ENCODE measurements at regions not wholly inside any gene's neighbourhood (a gene's known extent, or its start where the extent isn't known, plus 50 kb on each side); places are given as distances from the start of the nearest gene placed in this dataset.

DNA sequence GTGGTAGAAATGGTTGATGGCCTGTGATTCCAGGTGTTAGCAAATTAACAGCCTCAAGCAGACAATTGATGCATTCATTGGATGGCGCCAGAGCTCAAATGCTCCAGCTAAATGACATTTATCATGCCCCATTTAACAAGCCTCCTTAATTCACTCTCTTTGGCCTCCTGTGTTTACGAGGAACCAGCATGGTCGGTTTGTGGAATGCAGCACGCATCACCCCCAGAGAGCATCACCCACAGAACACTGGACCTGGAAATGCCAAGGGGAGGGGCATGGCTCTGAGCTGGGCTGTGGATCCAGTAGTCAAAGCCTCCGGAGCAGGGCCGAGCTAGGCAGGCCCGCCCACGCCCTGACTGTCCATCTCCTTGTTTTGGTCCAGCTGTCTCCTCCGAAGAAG, 434.0 kb downstream of the GADD45G start:
- no peaks in the 10 kb centered on the region for H4K20me1 ChIP-seq (replicated peaks; ENCODE audit: insufficient read depth)
- no peaks in the 10 kb centered on the region for H3K9me3 Mint-ChIP-seq
- no peak overlapping the region for H3K4me2 ChIP-seq
- no peaks in the 10 kb centered on the region for H3F3A ChIP-seq (replicated peaks; ENCODE audit: low read depth)
- H3K79me2 ChIP-seq (replicated peaks; ENCODE audit: insufficient read depth) = no peaks in the 10 kb centered on the region
- no peaks in the 10 kb centered on the region for H3K27me3 ChIP-seq (ENCODE audit: insufficient read depth)
- H2AFZ ChIP-seq = no peak overlapping the region
- H3K4me1 Mint-ChIP-seq = peaks cover 12% of the 10 kb centered on the region
- no peaks in the 10 kb centered on the region for H3K36me3 ChIP-seq (ENCODE audit: insufficient read depth)
- H3K36me3 Mint-ChIP-seq (ENCODE audit: low read depth) = no peaks in the 10 kb centered on the region
- ATAC-seq (peak; percentile 38; the same call in 2 of the 3 replicates), DNase-seq (ENCODE audit: low spot score) (peak; percentile 4)
- no peak overlapping the region for H3K27ac ChIP-seq (ENCODE audit: low read depth)
- TF ChIP-seq POLR2AphosphoS5 (IDR thresholded peaks at IDR 0.05; ENCODE audit: low read depth) (no peak), CREB1 (CRISPR knock-in tag; IDR thresholded peaks at IDR 0.05; ENCODE audit: low read depth) (no peak), EZH2 (IDR thresholded peaks at IDR 0.05; ENCODE audit: low read depth, unreplicated experiment) (no peak), JUNB (IDR thresholded peaks at IDR 0.05; ENCODE audit: unreplicated experiment) (no peak), NANOG (IDR thresholded peaks at IDR 0.05; ENCODE audit: borderline replicate concordance) (no peak), EZH2phosphoT487 (IDR thresholded peaks at IDR 0.05; ENCODE audit: unreplicated experiment) (no peak), ZNF114 (CRISPR knock-in tag; IDR thresholded peaks at IDR 0.05) (no peak), STAT1 (IDR thresholded peaks at IDR 0.05; ENCODE audit: unreplicated experiment) (no peak), ZNF331 (CRISPR knock-in tag; IDR thresholded peaks at IDR 0.05; ENCODE audit: low read depth) (no peak)
- TF ChIP-seq, protein P1, sequence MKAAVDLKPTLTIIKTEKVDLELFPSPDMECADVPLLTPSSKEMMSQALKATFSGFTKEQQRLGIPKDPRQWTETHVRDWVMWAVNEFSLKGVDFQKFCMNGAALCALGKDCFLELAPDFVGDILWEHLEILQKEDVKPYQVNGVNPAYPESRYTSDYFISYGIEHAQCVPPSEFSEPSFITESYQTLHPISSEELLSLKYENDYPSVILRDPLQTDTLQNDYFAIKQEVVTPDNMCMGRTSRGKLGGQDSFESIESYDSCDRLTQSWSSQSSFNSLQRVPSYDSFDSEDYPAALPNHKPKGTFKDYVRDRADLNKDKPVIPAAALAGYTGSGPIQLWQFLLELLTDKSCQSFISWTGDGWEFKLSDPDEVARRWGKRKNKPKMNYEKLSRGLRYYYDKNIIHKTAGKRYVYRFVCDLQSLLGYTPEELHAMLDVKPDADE (IDR thresholded peaks at IDR 0.05) = no peak
- TF ChIP-seq, protein P2, sequence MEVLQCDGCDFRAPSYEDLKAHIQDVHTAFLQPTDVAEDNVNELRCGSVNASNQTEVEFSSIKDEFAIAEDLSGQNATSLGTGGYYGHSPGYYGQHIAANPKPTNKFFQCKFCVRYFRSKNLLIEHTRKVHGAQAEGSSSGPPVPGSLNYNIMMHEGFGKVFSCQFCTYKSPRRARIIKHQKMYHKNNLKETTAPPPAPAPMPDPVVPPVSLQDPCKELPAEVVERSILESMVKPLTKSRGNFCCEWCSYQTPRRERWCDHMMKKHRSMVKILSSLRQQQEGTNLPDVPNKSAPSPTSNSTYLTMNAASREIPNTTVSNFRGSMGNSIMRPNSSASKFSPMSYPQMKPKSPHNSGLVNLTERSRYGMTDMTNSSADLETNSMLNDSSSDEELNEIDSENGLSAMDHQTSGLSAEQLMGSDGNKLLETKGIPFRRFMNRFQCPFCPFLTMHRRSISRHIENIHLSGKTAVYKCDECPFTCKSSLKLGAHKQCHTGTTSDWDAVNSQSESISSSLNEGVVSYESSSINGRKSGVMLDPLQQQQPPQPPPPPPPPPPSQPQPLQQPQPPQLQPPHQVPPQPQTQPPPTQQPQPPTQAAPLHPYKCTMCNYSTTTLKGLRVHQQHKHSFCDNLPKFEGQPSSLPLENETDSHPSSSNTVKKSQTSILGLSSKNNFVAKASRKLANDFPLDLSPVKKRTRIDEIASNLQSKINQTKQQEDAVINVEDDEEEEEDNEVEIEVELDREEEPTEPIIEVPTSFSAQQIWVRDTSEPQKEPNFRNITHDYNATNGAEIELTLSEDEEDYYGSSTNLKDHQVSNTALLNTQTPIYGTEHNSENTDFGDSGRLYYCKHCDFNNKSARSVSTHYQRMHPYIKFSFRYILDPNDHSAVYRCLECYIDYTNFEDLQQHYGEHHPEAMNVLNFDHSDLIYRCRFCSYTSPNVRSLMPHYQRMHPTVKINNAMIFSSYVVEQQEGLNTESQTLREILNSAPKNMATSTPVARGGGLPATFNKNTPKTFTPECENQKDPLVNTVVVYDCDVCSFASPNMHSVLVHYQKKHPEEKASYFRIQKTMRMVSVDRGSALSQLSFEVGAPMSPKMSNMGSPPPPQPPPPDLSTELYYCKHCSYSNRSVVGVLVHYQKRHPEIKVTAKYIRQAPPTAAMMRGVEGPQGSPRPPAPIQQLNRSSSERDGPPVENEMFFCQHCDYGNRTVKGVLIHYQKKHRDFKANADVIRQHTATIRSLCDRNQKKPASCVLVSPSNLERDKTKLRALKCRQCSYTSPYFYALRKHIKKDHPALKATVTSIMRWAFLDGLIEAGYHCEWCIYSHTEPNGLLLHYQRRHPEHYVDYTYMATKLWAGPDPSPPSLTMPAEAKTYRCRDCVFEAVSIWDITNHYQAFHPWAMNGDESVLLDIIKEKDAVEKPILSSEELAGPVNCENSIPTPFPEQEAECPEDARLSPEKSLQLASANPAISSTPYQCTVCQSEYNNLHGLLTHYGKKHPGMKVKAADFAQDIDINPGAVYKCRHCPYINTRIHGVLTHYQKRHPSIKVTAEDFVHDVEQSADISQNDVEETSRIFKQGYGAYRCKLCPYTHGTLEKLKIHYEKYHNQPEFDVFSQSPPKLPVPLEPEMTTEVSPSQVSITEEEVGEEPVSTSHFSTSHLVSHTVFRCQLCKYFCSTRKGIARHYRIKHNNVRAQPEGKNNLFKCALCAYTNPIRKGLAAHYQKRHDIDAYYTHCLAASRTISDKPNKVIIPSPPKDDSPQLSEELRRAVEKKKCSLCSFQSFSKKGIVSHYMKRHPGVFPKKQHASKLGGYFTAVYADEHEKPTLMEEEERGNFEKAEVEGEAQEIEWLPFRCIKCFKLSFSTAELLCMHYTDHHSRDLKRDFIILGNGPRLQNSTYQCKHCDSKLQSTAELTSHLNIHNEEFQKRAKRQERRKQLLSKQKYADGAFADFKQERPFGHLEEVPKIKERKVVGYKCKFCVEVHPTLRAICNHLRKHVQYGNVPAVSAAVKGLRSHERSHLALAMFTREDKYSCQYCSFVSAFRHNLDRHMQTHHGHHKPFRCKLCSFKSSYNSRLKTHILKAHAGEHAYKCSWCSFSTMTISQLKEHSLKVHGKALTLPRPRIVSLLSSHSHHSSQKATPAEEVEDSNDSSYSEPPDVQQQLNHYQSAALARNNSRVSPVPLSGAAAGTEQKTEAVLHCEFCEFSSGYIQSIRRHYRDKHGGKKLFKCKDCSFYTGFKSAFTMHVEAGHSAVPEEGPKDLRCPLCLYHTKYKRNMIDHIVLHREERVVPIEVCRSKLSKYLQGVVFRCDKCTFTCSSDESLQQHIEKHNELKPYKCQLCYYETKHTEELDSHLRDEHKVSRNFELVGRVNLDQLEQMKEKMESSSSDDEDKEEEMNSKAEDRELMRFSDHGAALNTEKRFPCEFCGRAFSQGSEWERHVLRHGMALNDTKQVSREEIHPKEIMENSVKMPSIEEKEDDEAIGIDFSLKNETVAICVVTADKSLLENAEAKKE (CRISPR knock-in tag; IDR thresholded peaks at IDR 0.05) = no peak
- TF ChIP-seq, protein P3, sequence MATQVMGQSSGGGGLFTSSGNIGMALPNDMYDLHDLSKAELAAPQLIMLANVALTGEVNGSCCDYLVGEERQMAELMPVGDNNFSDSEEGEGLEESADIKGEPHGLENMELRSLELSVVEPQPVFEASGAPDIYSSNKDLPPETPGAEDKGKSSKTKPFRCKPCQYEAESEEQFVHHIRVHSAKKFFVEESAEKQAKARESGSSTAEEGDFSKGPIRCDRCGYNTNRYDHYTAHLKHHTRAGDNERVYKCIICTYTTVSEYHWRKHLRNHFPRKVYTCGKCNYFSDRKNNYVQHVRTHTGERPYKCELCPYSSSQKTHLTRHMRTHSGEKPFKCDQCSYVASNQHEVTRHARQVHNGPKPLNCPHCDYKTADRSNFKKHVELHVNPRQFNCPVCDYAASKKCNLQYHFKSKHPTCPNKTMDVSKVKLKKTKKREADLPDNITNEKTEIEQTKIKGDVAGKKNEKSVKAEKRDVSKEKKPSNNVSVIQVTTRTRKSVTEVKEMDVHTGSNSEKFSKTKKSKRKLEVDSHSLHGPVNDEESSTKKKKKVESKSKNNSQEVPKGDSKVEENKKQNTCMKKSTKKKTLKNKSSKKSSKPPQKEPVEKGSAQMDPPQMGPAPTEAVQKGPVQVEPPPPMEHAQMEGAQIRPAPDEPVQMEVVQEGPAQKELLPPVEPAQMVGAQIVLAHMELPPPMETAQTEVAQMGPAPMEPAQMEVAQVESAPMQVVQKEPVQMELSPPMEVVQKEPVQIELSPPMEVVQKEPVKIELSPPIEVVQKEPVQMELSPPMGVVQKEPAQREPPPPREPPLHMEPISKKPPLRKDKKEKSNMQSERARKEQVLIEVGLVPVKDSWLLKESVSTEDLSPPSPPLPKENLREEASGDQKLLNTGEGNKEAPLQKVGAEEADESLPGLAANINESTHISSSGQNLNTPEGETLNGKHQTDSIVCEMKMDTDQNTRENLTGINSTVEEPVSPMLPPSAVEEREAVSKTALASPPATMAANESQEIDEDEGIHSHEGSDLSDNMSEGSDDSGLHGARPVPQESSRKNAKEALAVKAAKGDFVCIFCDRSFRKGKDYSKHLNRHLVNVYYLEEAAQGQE (IDR thresholded peaks at IDR 0.05; ENCODE audit: unreplicated experiment) = no peak
- TF ChIP-seq, protein P4, sequence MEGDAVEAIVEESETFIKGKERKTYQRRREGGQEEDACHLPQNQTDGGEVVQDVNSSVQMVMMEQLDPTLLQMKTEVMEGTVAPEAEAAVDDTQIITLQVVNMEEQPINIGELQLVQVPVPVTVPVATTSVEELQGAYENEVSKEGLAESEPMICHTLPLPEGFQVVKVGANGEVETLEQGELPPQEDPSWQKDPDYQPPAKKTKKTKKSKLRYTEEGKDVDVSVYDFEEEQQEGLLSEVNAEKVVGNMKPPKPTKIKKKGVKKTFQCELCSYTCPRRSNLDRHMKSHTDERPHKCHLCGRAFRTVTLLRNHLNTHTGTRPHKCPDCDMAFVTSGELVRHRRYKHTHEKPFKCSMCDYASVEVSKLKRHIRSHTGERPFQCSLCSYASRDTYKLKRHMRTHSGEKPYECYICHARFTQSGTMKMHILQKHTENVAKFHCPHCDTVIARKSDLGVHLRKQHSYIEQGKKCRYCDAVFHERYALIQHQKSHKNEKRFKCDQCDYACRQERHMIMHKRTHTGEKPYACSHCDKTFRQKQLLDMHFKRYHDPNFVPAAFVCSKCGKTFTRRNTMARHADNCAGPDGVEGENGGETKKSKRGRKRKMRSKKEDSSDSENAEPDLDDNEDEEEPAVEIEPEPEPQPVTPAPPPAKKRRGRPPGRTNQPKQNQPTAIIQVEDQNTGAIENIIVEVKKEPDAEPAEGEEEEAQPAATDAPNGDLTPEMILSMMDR (conservative IDR thresholded peaks at IDR 0.05; ENCODE audit: low read depth in 2 of 2) = no peak
- peaks cover 4% of the 10 kb centered on the region; the same call in 1 of the 2 replicates for H3K9me2 ChIP-seq (ENCODE audit: insufficient read depth)
- peaks cover 1% of the 10 kb centered on the region for H3K27me3 Mint-ChIP-seq (ENCODE audit: insufficient read depth, low read depth, poor library complexity)
- H3K4me1 ChIP-seq (ENCODE audit: insufficient read depth) = peaks cover 12% of the 10 kb centered on the region
- no peak overlapping the region for H3K27ac Mint-ChIP-seq
- H3K4me3 ChIP-seq = no peak overlapping the region
- H3K4me3 Mint-ChIP-seq = no peak overlapping the region

All from GM23338 (cell line).